ENCODE measurements at regions not wholly inside any gene's neighbourhood (a gene's known extent, or its start where the extent isn't known, plus 50 kb on each side); places are given as distances from the start of the nearest gene placed in this dataset.

DNA sequence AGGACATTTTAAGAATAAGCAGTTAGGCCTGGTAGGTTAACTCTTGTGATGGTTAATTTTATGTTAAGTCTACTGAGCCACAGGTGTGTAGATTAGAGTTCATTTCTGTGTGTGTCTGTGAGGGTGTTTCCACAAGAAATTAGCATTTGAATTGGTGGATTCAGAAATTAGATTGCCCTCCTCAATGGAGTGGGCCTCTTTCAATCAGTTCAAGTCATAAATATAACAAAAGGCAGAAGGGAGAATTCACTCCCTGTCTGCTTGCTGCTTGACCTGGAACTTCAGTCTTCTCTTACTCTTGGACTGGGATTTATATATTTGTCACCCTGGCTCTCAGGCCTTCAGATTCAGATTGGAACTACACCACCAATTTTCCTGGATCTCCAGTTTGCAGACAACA lies 55.3 kb upstream of the POM121L12 start:
- DNase-seq (ENCODE audit: low read depth), result no peak

DNA sequence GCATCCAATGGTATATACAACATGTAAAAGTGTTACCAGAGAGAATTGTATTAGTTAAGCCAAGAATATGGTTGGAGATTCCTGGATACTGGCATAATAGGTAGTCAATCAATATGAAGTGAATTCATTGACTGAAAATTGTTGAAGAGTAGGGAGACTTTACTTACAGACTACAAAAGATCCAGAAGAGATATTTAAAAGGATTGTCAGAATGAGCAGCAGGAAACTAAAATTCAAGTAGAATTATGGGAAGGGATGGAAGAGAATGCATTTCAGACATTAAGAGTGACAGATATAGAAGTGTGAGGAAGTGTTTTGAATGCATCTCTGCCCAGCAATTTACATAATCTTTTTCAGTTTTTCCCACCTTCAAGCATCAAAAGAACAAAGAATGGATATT lies 62.3 kb upstream of the POM121L12 start:
- DNase-seq (ENCODE audit: low read depth), result no peak

DNA sequence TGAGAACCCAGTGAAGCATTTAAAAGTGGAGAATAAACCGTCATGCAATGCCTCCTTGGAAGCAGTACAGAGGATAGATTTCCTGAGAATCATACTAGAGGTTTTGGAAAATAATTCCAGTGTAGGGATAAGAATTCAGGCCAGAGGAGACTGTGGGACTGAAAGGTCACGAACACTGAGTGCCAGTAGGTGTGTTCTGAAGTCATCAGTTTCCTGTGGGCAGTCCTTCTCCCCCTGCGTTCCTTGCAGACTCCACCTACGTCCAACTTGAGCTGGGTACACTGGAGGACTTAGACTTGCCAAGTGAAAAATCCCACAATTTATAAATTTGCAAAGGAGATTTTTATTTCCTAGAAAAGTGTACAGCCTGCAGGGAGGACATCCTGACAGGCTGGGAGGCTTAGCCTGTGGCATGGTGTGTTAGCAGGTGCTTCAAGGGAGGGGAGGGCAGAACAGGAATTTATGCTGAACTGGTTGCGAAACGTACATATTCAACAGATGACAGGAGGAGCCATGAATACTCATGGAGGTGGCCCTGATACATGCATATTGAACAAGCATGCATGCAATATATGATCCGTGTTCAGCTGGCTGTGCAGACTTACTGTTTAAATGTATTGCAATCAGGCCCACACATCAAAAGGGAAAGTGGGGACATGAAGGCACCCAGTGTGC lies 72.9 kb upstream of the POM121L12 start:
- DNase-seq (ENCODE audit: low read depth), result no peak

DNA sequence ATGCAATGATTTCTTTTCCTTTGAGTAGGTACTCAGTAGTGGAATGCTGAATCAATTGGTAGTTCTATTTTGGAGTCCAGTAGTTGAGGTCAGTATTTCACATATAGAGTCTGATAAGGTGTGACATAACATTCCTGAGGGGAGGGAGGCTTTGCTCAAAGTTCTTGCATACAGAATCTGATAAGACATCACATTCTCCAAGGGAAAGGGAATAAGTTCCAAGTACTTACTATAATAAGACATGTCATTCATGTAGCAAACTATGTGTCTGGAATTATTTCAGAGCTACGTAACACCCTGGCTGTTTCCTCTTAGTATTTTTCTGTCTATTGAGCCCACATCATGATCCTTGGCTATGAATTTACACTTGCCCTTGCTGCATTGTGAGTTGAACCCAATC lies 74.3 kb upstream of the POM121L12 start:
- no peak for DNase-seq (ENCODE audit: low read depth)

DNA sequence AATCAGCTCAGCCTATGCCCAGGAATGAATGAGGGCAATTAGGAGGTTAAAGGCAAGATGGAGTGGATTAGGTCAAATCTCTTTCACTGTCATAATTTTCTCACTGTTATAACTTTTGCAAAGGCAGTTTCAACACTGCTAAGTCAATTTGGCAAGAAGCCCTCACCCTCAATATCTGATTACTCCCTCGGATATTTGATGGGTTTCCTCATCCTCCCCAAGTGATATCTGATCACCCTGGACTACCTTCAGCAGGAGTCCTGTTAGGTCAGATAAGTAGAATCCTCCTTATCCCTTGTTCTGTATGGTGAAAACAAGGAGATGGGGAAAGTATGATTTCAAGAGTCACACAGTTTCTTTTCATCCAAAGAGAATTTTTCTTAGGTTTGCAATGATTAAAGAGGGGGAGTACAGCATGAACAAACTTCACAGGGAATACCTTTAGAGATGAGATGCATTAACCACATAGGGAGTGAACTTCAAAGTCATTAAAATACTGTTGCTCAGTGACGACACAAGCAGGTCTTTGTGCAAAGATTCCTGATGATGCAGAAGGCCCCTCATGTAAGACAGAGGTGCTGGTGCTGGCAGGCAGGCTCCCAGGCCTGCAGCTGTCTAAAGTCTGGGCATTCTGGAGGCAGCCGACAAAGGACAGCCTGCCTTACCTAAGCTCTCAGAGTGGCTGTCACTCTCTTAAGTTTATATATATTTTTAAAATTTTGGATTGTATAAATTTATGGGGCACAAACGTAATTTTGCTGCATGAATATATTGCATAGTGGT lies 75.4 kb upstream of the POM121L12 start:
- DNase-seq (ENCODE audit: low read depth), result no peak

DNA sequence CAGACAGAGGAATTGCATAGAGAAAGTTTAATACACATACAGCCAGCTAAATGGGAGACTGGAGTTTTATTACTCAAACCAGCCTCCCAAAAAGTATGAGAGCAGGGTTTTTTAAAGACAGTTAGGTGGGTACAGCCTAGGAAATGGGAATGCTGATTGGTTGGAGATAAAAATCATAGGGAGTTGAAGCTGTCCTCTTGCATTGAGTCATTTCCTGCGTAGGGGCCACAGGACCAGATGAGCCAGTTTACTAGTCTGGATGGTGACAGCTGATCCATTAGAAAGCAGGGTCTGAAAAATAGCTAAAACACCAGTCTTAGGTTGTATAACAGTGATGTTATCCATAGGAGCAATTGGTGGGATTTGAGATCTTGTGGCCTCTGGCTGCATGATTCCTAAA lies 76.1 kb upstream of the POM121L12 start:
- no peak for DNase-seq (ENCODE audit: low read depth)

DNA sequence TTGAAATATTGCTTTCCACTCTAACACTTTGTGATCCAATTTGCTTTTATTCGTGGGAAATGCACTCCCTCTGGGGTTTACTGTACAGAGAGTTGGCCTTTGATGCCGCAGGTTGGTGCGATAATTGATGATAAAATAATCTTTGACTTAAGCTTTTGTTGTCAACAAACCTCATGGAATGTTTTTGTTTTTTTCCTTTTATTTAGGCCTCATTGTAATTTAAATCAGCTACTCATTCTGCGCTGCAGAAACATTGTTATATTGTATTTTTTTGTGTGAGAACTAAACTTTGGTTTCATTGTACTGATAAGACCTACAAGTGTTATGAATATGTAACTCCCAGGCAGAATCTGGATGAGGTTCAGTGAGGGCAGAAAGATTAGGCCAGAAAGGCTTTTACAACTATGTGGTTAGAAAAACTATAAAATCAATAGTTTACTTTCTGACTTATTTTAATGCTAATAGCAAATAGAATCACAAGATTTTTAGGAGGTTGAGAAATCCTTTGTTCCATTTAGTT lies 76.8 kb upstream of the POM121L12 start:
- DNase-seq (ENCODE audit: low read depth), result no peak

DNA sequence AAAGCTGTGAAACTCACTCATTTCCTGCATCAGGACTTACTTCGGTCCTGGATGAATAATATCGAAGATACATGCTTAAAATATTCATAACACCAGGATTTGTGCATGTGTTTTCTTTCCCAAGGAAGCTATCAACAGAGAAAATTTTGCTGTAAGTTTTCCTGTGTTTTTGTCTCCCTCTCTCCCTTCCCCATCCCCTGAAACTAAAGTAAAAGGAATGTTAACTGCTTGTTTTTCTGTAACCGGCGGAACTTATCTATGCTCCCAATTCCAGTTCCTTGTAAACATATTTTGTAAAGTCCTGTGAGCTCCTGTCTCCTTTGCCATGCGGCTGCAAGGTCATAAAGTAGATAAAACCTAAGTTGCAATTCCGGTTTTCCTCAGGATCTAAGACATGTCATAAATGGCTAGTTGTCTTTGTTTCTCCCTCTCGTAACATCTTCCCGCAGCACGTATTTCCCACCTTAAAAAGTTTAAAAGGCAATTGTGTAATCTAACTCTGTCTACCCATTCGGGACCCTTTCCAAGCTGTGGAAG lies 79.0 kb upstream of the POM121L12 start:
- DNase-seq (ENCODE audit: low read depth), result no peak

DNA sequence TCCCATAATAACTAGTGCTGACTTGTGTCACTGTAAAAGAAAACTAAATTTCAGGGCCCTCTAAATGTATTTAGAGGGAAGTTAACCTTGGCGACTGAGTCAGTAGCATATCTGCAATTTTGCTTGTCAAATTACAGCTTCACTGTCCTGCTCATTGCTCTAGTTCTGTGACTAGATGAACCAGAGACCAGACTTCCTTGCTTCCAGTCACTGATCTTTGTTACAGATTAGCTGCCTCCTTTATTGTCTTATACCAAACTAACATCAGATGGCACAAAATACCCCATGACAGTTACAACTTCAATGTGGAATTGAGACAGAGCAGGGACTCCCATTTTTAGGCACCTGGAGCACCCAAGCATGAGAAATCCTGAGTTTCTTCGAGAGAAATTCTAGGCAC lies 79.9 kb upstream of the POM121L12 start:
- DNase-seq (ENCODE audit: low read depth), result no peak

DNA sequence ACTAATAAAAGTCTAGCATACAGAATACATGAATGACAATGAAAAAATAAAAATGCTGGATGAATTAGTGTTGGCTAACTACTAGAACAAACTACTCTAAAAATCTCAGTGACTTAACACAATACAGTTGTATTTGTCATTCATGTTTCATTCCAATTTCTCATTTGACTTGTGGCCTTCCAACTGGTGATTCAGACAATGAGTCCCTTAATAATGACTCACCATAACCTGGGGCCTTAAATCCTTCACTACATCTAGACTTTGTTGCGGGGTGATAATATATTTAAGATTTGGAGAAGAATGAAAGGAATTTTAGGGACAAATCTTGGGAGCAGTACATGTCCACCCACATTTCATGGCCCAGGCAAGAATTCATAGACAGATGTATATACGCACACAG lies 90.5 kb upstream of the POM121L12 start:
- no peak for DNase-seq (ENCODE audit: low read depth)

DNA sequence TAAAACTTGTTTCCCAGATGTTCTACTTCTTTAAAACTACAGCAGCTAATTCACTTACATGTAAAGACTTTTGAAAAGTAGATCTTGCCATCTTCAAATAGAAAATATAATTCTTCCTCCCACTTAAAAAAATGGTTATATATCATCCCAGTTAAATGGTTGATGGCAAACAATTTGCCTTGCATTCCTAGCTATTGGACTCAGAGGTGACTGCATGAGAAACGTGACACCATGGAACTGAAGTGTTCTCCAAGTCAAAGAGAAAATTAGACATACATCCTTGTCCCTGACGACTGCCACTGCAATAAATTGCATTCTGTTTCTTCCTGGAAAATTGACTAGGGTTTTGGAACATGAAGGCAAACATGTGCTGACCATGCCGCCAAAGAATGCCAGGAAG lies 95.0 kb upstream of the POM121L12 start:
- no peak for DNase-seq (ENCODE audit: low read depth)

DNA sequence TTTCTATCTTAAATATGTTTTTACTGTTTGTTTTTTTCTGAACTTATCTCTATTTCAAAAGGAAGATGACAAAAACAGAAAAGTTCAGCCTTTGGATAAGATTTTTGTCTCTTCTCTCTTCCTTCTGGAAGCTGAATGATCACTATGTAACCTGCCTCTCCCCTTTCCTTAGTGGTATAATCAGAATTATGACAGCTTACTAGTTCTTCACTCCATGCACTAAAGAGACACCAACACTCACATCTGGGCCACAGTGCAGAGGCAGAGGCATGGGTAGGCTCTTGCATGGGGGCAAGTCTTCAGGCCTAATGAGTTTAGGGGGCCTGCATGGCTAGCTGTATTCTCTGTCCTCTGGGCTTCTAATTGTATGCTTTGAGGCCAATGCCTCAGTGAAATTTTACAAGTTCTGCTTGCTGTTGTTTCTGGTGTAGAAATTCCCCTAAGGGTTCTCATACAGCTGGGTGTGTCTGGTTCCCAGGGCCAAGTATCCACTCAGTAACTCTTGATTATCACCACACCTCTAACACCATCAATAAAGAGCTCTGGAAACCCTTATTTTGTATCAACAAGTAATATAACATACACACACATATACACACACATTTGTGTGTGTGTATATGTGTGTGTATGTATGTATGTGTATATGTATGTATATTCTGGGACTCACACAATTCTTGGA lies 96.8 kb upstream of the POM121L12 start:
- no peak for DNase-seq (ENCODE audit: low read depth)

DNA sequence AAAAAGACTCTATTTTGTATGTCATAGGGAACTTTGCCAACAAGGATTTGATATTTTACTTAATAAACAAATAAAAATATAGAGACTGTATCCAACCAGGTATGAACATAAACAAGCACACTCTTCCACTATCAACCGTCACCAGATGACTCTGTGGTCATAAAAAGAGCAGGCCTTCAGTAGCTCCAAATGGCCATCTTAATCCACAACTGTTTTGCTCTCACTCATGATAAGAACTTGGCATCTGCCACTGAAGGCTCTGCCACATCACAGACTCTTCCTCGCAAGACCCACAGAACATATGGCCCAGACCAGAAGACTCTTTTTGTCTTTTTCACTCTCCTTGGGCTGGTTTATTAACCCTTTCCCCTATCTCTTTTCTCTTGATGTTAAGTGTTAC lies 98.7 kb upstream of the POM121L12 start:
- no peak for DNase-seq (ENCODE audit: low read depth)

DNA sequence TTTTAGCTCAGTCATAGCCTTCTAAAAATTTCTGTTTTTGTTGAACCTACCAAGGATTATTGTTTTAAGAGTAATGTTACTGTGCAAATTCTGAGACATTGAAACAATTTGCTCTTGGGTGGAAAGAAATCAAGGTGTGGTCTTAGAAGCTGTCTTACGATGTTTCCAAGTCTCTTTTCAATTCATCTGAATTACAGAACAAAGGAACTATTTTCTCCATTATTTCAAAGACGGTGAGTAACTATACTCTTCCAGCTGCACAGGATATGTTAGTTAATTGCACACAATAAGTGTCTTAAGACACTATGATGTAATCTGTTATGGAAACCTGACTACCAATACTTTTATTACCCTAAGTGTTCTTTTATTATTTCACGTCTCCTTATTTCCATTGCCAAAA lies 106.8 kb upstream of the POM121L12 start:
- DNase-seq (ENCODE audit: low read depth), result no peak

DNA sequence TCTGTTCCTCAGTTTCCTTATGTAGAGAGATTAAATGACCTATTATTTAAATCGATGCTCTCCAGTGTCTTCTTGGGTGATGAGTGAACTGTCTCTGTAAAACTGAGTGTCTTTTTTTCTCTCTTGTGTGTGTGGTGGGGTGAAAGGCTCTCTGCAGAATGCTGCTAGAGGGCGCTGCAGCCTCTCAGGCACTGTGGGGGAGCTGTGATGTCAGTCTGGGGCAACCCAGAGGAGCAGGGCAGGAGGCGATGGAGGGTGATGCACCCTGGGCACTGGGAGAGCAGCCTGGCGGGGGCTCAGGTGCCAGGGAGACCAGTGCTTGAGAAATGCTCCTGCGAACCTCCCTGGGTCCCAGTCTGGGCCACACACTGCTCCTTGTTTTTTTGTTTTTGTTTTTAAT lies 110.1 kb upstream of the POM121L12 start:
- no peak for DNase-seq (ENCODE audit: low read depth)

DNA sequence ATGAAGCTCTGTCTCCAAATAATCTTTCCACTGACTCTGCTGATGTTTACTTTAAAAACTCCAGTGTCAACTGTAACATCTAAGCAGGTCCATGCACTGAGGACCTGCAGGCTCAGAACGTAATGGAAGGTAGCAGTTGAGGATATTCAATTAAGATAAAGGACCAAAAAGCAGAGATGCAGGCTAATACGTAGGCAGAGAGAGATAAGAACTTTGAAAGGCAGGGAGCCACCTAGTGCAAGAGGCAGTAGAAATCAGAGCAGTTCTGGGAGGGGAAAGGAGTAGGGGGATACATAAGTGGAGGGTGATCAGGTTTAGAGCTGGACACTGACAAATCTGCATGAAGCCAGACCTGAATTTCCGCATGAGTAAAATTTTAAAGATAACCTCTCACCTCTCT lies 114.5 kb upstream of the POM121L12 start:
- DNase-seq (ENCODE audit: low read depth), result no peak

DNA sequence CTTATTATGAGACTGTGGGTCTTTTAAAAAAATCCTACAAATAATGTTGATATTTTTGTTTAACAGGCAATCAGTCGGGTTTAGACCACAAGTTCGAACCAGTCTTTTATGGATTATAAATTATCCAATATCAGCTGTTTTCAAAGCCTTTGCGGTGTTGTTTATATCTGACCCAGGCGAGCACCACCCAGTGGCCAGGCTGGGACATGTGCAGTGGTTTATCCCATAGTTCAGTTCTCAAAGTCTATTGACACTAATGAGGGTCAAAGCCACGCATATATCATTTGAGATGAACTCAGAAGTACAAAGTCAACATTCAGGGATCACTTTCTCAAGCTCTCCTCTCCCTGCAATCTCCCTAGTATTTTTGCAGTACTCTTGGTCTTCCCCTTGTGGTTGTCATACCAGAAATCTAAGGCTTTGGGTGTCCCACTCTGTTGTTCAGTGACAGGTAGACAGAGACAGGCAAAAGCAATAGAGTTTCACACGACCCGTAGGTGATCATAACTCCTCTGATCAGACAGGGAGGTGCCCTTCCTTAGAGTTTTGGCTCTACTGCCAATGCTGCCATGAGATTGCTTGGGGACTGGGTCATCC lies 117.4 kb upstream of the POM121L12 start:
- no peak for DNase-seq (ENCODE audit: low read depth)

DNA sequence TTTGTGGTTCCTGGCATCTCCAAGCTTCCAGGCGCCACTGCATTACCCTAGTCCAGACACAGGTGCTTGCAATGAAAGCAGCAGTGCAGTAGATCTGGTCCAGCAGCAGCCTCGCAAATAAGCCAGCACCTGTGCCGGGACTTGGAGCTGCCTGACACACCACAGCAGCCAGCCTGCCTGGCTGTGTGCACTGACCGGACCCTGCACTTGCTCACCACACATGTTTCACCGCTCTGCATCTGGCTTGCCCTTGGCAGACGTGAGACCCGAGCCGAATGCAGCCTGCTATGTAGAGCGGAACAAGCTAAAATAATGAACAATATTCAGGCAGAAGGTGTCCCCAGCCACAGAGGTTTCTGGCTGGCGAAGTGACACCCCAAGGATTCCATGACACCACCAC lies 123.6 kb upstream of the POM121L12 start:
- no peak for DNase-seq (ENCODE audit: low read depth)

DNA sequence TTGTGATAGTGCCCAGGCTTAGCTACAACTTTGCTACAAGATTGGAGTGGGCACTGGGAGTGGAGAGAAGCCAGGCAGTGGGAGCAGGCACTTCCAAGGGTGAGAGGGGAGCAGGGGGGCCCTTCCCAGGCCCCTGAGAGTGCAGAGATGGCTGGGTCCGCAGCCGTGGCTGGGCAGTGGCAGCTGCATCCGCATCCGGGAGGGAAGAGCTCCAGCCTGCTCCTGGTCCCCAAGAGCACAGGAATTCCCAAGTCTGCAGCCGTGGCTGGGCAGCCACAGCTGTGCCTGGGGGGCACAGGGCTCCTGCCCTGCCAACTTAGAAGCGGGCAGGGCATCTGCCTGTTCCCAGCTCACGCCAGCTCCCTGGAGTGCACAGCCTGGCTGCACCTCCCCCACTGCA lies 124.1 kb upstream of the POM121L12 start:
- DNase-seq (ENCODE audit: low read depth), result no peak

DNA sequence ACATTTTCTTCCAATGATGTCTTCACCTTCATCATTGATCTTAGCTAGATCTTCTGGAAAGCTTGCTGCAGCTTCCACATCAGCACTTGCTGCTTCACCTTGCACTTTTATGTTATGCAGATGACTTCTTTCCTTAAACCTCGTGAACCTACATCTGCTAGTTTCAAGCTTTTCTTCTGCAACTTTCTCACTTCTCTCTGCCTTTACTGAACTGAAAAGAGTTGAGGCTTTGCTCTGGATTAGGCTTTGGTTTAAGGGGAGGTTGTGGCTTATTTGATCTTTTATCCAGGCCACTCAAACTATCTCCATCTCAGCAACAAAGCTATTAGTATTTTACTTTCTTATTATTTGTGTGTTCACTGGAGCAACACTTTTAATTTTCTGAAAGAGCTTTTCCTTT lies 125.5 kb upstream of the POM121L12 start:
- DNase-seq (ENCODE audit: low read depth), result no peak

DNA sequence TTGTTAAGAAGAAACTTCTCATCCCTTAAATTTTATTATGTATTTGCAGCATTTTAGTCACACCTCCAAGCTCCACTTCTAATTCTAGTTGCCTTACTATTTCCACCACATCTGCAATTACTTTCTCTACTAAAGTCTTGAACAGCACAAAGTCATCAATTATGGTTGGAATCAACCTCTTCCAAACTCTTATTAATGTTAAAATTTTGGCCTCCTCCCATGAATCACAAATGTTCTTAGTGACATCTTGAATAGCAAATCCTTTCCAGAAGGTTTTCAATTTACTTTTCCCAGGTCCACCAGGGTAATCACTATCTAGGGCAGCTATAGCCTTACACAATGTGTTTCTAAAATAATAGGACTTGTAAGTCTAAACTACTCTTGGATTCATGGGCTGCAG lies 126.3 kb upstream of the POM121L12 start:
- no peak for DNase-seq (ENCODE audit: low read depth)

DNA sequence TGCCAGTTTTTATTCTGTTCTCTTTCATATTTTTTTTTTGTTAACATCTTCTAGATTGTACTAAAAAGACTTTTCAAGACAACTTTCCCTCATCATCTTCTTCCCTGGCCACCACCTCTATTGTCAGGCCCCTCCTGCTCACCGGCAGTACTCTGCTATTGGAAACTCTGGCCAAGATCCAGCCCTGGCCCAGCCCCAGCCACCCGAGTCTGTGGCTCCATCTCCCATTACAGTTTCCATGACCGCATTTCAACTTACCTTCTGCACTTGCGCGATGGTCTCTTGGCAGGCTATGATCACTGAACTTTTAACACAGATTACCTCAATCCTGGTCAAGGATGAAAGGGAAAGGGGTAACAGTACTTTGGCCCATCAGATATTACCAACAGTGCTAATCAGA lies 137.7 kb upstream of the POM121L12 start:
- no peak for DNase-seq (ENCODE audit: low read depth)

DNA sequence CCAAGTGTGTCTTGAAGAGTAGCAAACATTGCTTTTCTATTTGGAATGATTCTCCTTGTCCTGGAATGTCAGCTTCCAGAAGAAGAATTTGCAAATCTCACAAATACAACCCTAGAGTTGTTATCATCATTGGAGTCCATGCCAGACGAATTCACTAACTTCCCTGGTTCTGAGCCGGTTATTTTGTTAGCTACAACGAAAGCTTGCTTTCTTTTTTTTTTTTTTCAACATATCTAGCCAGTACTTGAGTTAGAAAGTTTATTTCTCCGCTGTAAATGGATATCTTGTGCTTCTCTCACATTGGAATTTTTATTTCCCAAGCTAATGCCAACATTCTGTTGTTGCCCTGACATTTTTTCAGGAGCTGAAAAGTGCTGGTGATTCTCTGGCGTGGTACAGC lies 138.1 kb upstream of the POM121L12 start:
- no peak for DNase-seq (ENCODE audit: low read depth)

Data from activated T-cell treated with anti-CD3 and anti-CD28 coated beads for 1 hour (primary cell).